ENCODE measurements at regions not wholly inside any gene's neighbourhood (a gene's known extent, or its start where the extent isn't known, plus 50 kb on each side); places are given as distances from the start of the nearest gene placed in this dataset.
A peak's percentile ranks its signal among the peaks of the same experiment; 100 is the strongest.
"Not testable (repeated sequence)": the region's sequence is repeated elsewhere in the genome, so short reads cannot be mapped to it uniquely, and the experiment has no call there.

- no peak for DNase-seq (ENCODE audit: low read depth, low spot score)
These were observed 159.8 kb downstream of the DPY19L2 start for GRCh38 chr12:63508543-63508942.

GRCh38 chr12:63499567-63499966 lies 168.7 kb downstream of the DPY19L2 start:
- DNase-seq (ENCODE audit: low read depth, low spot score) = no peak

- no peak for DNase-seq (ENCODE audit: low read depth, low spot score)
These were observed 170.1 kb downstream of the DPY19L2 start for GRCh38 chr12:63498239-63498638.

GRCh38 chr12:63496654-63497053 lies 171.6 kb downstream of the DPY19L2 start:
- no peak for DNase-seq (ENCODE audit: low read depth, low spot score)

GRCh38 chr12:63495974-63496373 lies 172.3 kb downstream of the DPY19L2 start:
- no peak for DNase-seq (ENCODE audit: low read depth, low spot score)

- not testable (repeated sequence) for DNase-seq (ENCODE audit: low read depth, low spot score)
These were observed 174.9 kb downstream of the DPY19L2 start for GRCh38 chr12:63493357-63493756.

- no peak for DNase-seq (ENCODE audit: low read depth, low spot score)
These were observed 188.1 kb downstream of the DPY19L2 start for GRCh38 chr12:63480186-63480585.

- no peak for DNase-seq (ENCODE audit: low read depth, low spot score)
These were observed 198.1 kb downstream of the DPY19L2 start for GRCh38 chr12:63470161-63470560.

GRCh38 chr12:63467951-63468350 lies 200.3 kb downstream of the DPY19L2 start:
- DNase-seq (ENCODE audit: low read depth, low spot score) = no peak

- no peak for DNase-seq (ENCODE audit: low read depth, low spot score)
These were observed 210.4 kb downstream of the DPY19L2 start for GRCh38 chr12:63457857-63458256.

GRCh38 chr12:63457428-63457827 lies 210.9 kb downstream of the DPY19L2 start:
- DNase-seq (ENCODE audit: low read depth, low spot score) = no peak

GRCh38 chr12:63450816-63451215 lies 217.5 kb downstream of the DPY19L2 start:
- no peak for DNase-seq (ENCODE audit: low read depth, low spot score)

GRCh38 chr12:63450334-63450733 lies 218.0 kb downstream of the DPY19L2 start:
- DNase-seq (ENCODE audit: low read depth, low spot score) = no peak

GRCh38 chr12:63445224-63445880 lies 222.9 kb downstream of the DPY19L2 start:
- no peak for DNase-seq (ENCODE audit: low read depth, low spot score)

GRCh38 chr12:63440048-63440447 lies 228.2 kb downstream of the DPY19L2 start:
- DNase-seq (ENCODE audit: low read depth, low spot score) = no peak

GRCh38 chr12:63434384-63434783 lies 233.9 kb downstream of the DPY19L2 start:
- DNase-seq (ENCODE audit: low read depth, low spot score) = not testable (repeated sequence)

- not testable (repeated sequence) for DNase-seq (ENCODE audit: low read depth, low spot score)
These were observed 240.3 kb downstream of the DPY19L2 start for GRCh38 chr12:63427969-63428368.

GRCh38 chr12:63427029-63427428 lies 241.3 kb downstream of the DPY19L2 start:
- not testable (repeated sequence) for DNase-seq (ENCODE audit: low read depth, low spot score)

GRCh38 chr12:63424671-63425070 lies 243.6 kb downstream of the DPY19L2 start:
- DNase-seq (ENCODE audit: low read depth, low spot score) = no peak

GRCh38 chr12:63423839-63424238 lies 244.5 kb downstream of the DPY19L2 start:
- DNase-seq (ENCODE audit: low read depth, low spot score) = no peak

- peak; percentile 98 for DNase-seq (ENCODE audit: low read depth, low spot score)
These were observed 248.1 kb downstream of the DPY19L2 start for GRCh38 chr12:63420206-63420644.

- DNase-seq (ENCODE audit: low read depth, low spot score) = peak; percentile 1
These were observed 249.1 kb downstream of the DPY19L2 start for GRCh38 chr12:63419154-63419553.

GRCh38 chr12:63416788-63417187 lies 251.5 kb downstream of the DPY19L2 start:
- DNase-seq (ENCODE audit: low read depth, low spot score) = no peak

GRCh38 chr12:63415357-63415756 lies 252.9 kb downstream of the DPY19L2 start:
- DNase-seq (ENCODE audit: low read depth, low spot score) = no peak

Data from iPS DF 19.7 (cell line).